ENCODE measurements at regions not wholly inside any gene's neighbourhood (a gene's known extent, or its start where the extent isn't known, plus 50 kb on each side); places are given as distances from the start of the nearest gene placed in this dataset.

DNA sequence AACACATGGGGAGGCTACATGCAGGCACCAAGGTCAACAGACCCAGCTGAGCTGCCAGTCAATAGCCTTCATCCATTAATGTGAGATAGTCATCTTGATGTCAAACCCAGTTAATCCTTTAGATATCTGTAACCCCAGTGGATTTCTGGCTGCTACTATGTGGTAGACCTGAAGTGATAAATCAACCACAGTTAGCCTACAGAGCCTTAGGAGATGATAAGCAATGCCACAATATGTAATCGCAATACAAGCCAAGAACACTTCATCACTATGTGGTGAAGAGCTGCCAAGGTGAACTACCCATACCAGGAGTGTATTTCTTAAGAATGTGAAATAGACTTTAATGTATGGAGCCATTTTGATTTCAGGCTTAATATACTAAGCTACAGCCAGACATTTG is 1175.5 kb downstream of the DTWD2 start:
- no peak for DNase-seq (ENCODE audit: low spot score in 2 of 2)
- peaks cover 7 to 14% of the 10 kb centered on the region in 2 donors for H3K9me3 Mint-ChIP-seq
- ATAC-seq, result no peak
- no peaks in the 10 kb centered on the region for H3K36me3 Mint-ChIP-seq
- no peak overlapping the region for H3K27ac Mint-ChIP-seq

DNA sequence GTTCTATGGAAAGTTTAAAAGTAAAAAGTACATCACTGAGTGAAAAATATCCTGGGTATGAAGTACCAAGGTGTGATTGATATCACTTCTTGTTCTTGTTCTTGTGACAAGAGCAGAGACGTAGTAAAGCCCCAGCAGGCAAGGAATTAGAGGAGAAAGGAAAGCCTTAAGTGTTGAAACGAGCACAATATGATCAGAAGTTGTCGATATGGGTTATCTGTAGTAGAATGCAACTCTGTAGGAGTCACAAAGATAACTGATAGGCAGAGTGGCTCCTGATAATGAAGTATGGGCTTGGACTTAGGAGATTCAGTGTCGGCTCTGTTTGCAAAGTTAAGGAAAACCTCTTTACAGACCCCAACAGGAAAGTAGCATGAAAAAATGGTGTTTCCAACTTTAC is 1179.1 kb downstream of the DTWD2 start:
- Mint-ChIP-seq H3K9me3 (peaks cover 14 to 18% of the 10 kb centered on the region in 2 donors), H3K27ac (no peak overlapping the region), H3K36me3 (no peaks in the 10 kb centered on the region)
- DNase-seq (ENCODE audit: low spot score in 2 of 2) (no peak), ATAC-seq (no peak)

DNA sequence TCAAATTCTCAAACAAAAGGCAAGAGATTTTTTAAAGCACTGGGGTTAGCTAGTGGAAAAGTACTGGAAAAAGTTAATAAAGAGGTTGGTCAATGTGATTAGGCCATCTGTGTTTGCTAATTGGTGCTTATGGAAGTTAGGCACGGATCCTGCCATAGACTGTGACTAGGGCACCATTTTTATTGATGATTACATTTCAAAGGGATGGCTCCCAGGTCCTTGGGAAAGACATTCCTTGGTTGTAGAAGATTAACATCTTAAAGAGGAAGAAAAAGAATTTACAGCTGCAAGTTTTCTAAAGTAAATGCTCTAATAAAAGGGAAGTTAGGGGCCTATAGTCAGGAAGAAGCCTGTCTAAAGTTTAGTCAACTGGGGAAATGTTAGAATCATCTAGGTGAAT is 1183.3 kb downstream of the DTWD2 start:
- ATAC-seq, result no peak
- no peaks in the 10 kb centered on the region for H3K36me3 Mint-ChIP-seq
- no peak overlapping the region for H3K27ac Mint-ChIP-seq
- DNase-seq (ENCODE audit: low spot score in 2 of 2), result no peak
- peaks cover 16 to 18% of the 10 kb centered on the region in 2 donors for H3K9me3 Mint-ChIP-seq

DNA sequence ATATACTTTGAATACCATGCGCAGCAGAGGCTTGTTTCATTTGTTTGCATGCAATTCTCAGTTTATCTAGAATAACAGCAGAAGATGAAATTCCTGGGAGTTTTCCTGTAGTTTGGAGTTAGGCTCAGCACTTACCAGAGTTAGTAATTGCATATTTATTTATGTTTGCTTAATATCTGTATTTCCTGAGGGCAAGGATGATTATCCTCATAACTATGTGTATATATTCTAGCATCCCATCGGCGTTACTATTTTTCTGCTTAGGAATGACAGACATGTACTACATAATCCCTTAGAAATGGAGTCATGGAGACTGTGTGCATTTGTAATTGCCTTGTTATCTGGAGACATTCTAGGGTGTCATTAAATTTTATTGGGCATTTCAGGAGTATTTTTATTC is 1184.8 kb downstream of the DTWD2 start:
- ATAC-seq, result no peak
- no peak for DNase-seq (ENCODE audit: low spot score in 2 of 2)
- H3K36me3 Mint-ChIP-seq, result no peaks in the 10 kb centered on the region
- H3K9me3 Mint-ChIP-seq, result peaks cover 10 to 14% of the 10 kb centered on the region in 2 donors
- no peak overlapping the region for H3K27ac Mint-ChIP-seq

DNA sequence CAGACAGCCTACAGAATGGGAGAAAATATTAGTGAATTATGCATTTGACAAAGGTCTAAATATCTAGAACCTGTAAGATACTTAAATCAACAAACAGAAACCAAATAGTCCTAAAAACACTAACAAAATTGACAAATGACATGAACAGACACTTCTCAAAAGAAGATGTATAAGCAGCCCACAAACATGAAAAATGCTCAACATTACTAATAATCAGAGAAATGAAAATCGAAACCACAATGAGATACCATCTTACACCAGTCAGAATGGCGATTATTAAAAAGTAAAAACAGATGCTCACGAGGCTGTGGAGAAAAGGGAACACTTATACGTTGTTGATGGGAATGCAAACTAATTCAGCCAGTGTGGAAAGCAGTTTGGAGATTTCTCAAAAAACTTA is 1186.8 kb downstream of the DTWD2 start:
- no peak for ATAC-seq
- Mint-ChIP-seq H3K36me3 (no peaks in the 10 kb centered on the region), H3K9me3 (peaks cover 11 to 15% of the 10 kb centered on the region in 2 donors)

DNA sequence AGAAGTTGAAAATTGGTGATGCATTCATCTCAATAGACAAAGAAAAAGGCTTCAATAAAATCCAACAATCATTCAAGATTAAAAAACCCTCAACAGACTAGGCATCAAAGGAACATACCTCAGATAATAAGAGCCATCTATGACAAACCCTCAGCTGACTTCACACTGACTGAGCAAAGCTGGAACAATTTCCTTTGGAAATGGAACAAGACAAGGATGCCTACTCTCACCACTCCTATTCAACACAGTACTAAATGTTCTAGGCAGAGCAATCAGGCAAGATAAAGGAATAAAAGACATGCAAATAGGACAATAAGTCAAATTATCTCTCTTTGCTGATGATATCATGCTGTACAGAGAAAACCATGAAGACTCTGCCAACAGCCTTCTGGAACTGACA is 1188.1 kb downstream of the DTWD2 start:
- Mint-ChIP-seq H3K27ac (no peak overlapping the region), H3K9me3 (peaks cover 15 to 17% of the 10 kb centered on the region in 2 donors), H3K36me3 (no peaks in the 10 kb centered on the region)
- ATAC-seq (no peak), DNase-seq (ENCODE audit: low spot score in 2 of 2) (no peak)

More for the DNA sequence above, 1186.8 kb downstream of the DTWD2 start:
- no peak overlapping the region for H3K27ac Mint-ChIP-seq
- DNase-seq (ENCODE audit: low spot score in 2 of 2), result no peak

DNA sequence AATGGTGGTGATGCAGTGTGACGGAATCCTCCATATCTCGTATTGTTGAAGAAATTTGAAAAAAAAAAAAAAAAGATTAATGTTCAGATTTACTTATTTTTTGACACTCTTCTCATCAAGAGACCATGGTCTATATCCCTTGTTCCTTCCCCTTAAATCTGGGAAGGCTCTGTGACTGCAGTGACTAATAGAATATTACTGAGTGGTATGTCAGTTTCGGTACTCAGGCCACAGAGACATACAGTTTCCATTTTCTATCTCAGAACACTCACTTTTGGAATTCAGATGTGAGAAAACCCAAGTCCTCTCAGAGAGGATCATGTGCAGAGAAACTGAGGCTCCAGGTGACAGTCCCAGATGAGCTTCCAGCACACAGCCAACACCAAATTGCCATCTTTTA is 1193.5 kb downstream of the DTWD2 start:
- peaks cover 7 to 13% of the 10 kb centered on the region in 2 donors for H3K9me3 Mint-ChIP-seq
- H3K36me3 Mint-ChIP-seq, result no peaks in the 10 kb centered on the region
- no peak for ATAC-seq
- no peak for DNase-seq (ENCODE audit: low spot score in 2 of 2)
- H3K27ac Mint-ChIP-seq, result no peak overlapping the region

DNA sequence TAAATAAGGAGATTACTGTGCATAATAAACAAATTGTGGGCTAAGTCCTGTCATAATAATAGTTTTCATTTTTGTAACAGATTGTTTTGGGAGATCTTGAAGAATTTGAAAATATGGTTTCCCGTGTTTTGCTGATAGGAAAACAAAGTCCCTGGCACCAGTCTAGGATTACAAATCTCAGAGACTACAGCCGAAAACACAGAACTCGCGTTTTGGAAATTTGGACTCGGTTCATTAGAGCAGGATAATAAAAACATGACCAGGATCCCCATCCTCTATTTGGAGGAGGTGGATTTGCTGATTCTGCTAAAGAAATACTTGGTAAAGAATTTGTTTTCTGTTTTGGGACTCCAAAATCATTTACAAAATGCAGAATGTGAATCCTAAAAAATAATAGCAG is 1194.4 kb downstream of the DTWD2 start:
- H3K9me3 Mint-ChIP-seq, result peaks cover 7 to 12% of the 10 kb centered on the region in 2 donors
- H3K36me3 Mint-ChIP-seq, result no peaks in the 10 kb centered on the region
- ATAC-seq (no peak), DNase-seq (ENCODE audit: low spot score in 2 of 2) (no peak)
- no peak overlapping the region for H3K27ac Mint-ChIP-seq

DNA sequence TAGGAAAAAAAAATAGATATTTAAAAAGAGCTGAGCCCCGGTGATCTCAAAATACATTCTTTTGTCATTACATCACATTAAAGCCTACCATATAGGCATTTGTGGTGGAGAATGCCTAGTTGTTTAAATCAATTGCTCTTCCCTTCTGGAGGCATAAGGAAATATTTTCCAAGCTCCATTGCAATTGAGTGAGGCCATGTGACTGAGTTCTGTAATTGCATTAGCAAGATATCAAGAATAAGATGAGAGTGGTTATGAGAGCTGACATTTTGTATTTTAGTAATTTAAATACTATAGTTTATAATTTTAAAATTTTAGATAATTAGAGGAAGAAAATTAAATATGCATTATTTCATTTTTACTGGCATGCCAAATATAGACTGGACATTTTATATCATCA is 1195.9 kb downstream of the DTWD2 start:
- Mint-ChIP-seq H3K27ac (no peak overlapping the region), H3K36me3 (no peaks in the 10 kb centered on the region), H3K9me3 (peaks cover 7 to 18% of the 10 kb centered on the region in 2 donors)
- DNase-seq (ENCODE audit: low spot score in 2 of 2) (no peak), ATAC-seq (no peak)

DNA sequence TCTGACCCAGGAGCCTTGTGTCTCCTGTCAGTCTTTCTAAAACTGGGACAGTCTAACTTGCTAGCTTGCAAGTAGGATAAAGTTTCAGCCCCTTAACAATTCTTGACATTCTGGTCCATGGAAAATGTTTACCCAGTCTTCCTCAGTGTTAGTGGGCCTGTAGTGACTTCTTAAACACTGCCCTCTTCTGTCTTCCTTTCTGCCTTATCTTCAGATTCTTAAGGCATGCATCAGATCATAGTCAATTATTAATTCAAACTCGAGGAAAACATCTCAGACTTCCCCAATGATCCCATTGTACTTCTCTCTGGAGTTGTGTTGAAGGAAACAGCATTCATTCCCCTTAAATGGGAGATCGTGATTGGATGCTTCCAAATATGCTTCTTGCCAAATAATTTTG is 1199.8 kb downstream of the DTWD2 start:
- no peak for DNase-seq (ENCODE audit: low spot score in 2 of 2)
- no peak overlapping the region for H3K27ac Mint-ChIP-seq
- no peak for ATAC-seq

DNA sequence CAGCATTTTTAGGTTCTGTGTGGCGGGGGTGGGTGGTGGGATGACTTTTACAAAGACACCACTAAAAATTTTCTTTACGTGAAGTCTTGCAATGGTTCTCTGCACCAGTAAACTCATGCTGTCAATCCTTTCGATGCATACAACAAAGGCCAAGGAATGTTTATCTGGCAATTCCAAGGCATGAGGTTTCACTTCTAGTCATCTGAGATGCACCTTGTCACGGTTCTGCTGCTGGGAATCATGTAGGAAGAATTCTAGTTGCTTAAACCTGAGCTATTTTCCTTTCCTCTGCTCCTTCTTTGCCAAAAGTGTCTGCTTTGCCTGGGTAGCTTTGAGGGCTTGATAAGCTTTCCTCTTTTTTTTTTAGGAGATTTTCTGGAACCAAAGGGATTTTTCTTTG is 1204.5 kb upstream of the SEMA6A start:
- Mint-ChIP-seq H3K9me3 (peaks cover 11 to 13% of the 10 kb centered on the region in 2 donors), H3K36me3 (no peaks in the 10 kb centered on the region), H3K27ac (no peak overlapping the region)
- DNase-seq (ENCODE audit: low spot score in 2 of 2), result no peak
- ATAC-seq, result no peak

More for the DNA sequence above, 1199.8 kb downstream of the DTWD2 start:
- peaks cover 0 to 16% of the 10 kb centered on the region in 2 donors for H3K9me3 Mint-ChIP-seq
- no peaks in the 10 kb centered on the region for H3K36me3 Mint-ChIP-seq

DNA sequence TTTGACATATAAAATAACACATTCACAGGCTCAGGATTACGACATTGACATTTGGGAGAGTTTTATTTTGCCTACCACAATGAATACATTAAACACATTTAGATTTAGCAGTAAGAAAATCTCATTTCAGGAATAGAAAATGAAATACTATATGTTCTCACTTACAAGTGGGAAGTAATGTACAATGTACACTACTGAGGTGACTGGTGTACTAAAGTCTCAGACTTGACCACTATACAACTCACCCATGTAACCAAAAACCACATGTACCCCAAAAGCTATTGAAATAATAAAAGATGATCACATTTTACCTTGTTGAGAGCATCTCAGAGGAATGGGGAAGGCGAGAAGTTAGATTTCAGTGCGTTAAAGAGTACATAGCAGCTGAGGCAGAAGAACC is 1202.4 kb upstream of the SEMA6A start:
- no peak for ATAC-seq
- H3K27ac Mint-ChIP-seq, result no peak overlapping the region
- no peak for DNase-seq (ENCODE audit: low spot score in 2 of 2)
- H3K36me3 Mint-ChIP-seq, result no peaks in the 10 kb centered on the region
- H3K9me3 Mint-ChIP-seq, result peaks cover 11 to 15% of the 10 kb centered on the region in 2 donors

DNA sequence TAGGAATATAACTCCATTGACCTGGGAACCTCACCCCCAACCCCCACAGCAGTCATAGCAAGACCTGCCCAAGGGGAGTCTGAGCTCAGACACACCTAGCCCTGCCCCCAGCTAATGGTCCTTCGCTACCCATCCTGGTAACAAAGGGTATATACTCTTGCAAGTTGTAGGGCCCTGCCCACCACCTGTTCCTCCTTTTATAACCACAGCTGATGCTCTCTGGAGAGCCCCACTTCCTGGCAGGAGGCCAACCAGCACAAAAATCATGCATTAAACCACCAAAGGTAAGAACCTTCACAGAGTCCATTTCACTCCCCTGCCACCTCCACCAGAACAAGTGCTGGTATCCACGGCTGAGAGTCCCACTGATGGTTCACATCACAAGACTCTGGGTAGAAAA is 1195.3 kb upstream of the SEMA6A start:
- no peak for ATAC-seq
- Mint-ChIP-seq H3K9me3 (peaks cover 16% of the 10 kb centered on the region in 2 donors), H3K36me3 (no peaks in the 10 kb centered on the region), H3K27ac (no peak overlapping the region)
- no peak for DNase-seq (ENCODE audit: low spot score in 2 of 2)

DNA sequence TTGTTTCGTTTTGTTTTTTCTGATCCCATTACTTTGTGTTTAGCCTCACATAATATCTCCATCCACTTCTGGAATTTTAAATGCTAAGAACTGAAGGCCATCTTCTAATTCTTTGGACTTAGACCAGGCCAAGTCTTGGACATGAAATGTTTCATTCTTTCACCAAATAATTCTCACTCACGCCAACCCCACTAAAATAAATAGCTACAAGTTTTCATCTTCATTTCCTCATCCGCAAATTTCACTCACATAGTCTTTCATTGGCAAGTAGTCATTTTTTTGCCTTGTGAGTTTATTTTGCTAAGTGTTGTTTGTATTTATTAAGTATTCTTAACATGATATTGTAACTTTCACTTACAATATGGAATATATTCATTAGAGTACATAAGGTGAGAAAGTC is 1188.6 kb upstream of the SEMA6A start:
- no peaks in the 10 kb centered on the region for H3K36me3 Mint-ChIP-seq
- ATAC-seq (no peak), DNase-seq (ENCODE audit: low spot score in 2 of 2) (no peak)
- H3K27ac Mint-ChIP-seq, result no peak overlapping the region
- peaks cover 4 to 6% of the 10 kb centered on the region in 2 donors for H3K9me3 Mint-ChIP-seq

DNA sequence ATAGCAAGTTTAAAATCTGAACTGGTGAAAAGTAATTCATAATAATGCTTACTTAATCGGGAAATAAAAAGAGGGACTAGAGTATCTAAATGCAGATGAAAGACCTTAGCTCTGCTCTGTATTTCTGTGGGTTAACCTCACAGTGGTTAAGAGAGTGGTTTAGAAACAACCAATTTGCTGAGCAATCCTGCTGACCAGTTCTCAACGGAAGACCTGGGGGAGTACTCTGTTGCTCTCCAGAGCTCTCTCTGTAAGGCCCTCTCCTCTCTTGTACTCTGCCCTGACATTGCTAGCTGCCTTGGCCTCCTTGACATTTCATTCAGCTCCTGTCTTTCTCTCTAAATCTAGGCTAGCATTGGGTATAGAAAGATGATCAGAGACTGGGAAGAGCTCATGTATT is 1186.6 kb upstream of the SEMA6A start:
- ATAC-seq, result no peak
- Mint-ChIP-seq H3K27ac (no peak overlapping the region), H3K9me3 (peaks cover 4 to 6% of the 10 kb centered on the region in 2 donors), H3K36me3 (no peaks in the 10 kb centered on the region)
- no peak for DNase-seq (ENCODE audit: low spot score in 2 of 2)

DNA sequence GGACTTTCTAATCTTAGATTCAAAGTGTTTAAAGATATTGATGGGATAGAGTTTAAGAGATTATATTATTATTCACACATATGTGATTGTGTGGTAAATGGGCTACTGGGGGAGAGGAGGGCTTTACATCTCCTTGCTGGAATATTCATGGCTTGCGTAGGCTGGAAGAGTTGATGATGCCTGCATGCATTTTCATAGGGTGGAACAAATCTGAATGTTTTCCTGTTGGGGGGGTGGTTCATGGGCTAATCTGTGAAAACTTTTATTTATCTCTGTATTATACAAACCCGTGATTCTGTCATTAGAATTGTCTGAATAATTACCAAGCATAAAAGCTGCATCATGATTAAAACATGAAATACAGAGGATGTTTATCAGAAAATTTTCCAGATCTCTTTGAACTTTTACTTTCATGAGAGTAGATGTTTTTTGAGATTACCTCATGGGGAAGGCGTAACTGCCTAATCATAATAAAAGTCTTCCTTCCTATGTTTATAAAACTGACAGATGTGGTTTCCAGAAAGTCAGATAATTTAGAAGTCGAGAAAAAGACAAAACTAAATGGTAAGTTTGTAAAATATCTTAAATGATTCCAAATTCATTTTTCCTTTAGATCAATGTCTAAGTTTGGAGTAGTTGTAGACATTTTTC is 1185.4 kb upstream of the SEMA6A start:
- DNase-seq (ENCODE audit: low spot score in 2 of 2), result no peak
- ATAC-seq, result no peak
- H3K9me3 Mint-ChIP-seq, result peaks cover 4 to 11% of the 10 kb centered on the region in 2 donors
- no peaks in the 10 kb centered on the region for H3K36me3 Mint-ChIP-seq
- no peak overlapping the region for H3K27ac Mint-ChIP-seq

DNA sequence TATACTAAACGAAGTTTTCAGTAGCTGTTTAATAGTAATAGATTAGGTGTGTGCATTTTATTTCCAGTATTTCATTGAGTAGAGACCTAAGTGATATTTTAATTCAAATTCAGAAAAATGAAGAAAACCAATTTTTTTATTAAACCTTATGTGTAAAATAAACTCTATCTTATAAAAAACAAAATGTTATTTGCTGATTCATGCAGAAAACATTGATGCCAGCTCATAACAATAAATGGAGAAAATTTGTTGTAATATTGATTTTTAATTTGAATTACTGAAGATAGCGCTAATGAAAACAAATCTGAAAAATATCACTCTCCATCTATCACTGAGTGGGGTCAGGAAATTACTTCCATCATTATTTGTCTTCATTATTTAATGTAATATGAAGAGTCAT is 1177.8 kb upstream of the SEMA6A start:
- Mint-ChIP-seq H3K36me3 (no peaks in the 10 kb centered on the region), H3K9me3 (peaks cover 3 to 10% of the 10 kb centered on the region in 2 donors), H3K27ac (no peak overlapping the region)
- DNase-seq (ENCODE audit: low spot score in 2 of 2) (no peak), ATAC-seq (no peak)

DNA sequence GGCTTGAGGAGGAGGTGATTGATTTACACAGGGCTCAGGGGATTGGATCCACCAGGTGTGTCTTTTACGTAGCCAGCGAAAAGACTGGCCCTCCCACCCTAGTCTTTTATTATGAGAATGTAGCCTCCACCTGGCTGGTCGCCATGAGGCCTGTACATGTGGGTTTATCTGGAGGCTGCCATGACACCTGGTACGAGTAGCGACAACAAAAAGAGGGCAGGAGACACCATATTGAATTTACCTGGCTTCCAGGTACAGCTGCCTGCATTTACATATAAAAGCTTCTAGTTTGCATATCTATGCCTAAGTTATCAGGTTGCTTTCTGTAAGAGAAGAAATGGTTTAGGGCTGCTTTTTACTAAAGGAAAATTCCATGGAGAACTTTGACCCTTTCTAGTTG is 1173.7 kb upstream of the SEMA6A start:
- peaks cover 3 to 4% of the 10 kb centered on the region in 2 donors for H3K9me3 Mint-ChIP-seq
- no peaks in the 10 kb centered on the region for H3K36me3 Mint-ChIP-seq
- no peak overlapping the region for H3K27ac Mint-ChIP-seq
- ATAC-seq (no peak), DNase-seq (ENCODE audit: low spot score in 2 of 2) (no peak)

Data from activated naive CD4-positive, alpha-beta T cell treated with anti-CD3 and anti-CD28 coated beads, Interleukin-2, amount 50 U/mL, for 72 hours (primary cell).